ENCODE measurements at regions not wholly inside any gene's neighbourhood (a gene's known extent, or its start where the extent isn't known, plus 50 kb on each side); places are given as distances from the start of the nearest gene placed in this dataset.

DNA sequence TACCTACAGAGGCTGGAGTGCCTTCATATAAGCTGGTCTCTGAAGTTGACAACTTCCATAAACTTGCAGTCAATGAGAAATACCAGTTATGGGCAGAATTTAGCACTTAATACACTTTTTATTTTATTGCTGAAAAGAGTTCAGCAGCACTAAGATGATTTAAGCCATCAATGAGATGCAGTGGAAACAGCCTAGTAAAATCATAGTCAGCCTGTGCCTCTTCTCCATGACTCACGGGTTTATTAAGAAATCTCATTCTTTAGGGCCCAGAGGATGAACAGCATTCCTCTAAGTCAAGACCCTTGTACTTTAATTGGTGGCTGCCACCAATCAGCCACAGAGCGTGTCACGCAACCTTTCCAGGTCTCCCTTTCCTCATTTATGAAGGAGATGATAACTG is 1357.9 kb upstream of the CELF4 start:
- TF ChIP-seq, protein P1, sequence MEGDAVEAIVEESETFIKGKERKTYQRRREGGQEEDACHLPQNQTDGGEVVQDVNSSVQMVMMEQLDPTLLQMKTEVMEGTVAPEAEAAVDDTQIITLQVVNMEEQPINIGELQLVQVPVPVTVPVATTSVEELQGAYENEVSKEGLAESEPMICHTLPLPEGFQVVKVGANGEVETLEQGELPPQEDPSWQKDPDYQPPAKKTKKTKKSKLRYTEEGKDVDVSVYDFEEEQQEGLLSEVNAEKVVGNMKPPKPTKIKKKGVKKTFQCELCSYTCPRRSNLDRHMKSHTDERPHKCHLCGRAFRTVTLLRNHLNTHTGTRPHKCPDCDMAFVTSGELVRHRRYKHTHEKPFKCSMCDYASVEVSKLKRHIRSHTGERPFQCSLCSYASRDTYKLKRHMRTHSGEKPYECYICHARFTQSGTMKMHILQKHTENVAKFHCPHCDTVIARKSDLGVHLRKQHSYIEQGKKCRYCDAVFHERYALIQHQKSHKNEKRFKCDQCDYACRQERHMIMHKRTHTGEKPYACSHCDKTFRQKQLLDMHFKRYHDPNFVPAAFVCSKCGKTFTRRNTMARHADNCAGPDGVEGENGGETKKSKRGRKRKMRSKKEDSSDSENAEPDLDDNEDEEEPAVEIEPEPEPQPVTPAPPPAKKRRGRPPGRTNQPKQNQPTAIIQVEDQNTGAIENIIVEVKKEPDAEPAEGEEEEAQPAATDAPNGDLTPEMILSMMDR (conservative IDR thresholded peaks at IDR 0.05; ENCODE audit: low read depth, low read length): no peak
- no peak for TF ChIP-seq EZH2 (IDR thresholded peaks at IDR 0.05; ENCODE audit: low read length, unreplicated experiment)
